C4-2B (cell line): ENCODE measurements at regions not wholly inside any gene's neighbourhood (a gene's known extent, or its start where the extent isn't known, plus 50 kb on each side); places are given as distances from the start of the nearest gene placed in this dataset.

ENCODE experiments used
- CTCF ChIP-seq: fragments of 450-650 bp; conservative IDR thresholded peaks from 2 replicates; pipeline ENCODE4 v1.5.1; 2017; ENCODE audit warnings: mild to moderate bottlenecking
- ZFX ChIP-seq: fragments of 450-650 bp; IDR thresholded peaks from 2 replicates; pipeline ENCODE4 v1.6.1; 2017

DNA sequence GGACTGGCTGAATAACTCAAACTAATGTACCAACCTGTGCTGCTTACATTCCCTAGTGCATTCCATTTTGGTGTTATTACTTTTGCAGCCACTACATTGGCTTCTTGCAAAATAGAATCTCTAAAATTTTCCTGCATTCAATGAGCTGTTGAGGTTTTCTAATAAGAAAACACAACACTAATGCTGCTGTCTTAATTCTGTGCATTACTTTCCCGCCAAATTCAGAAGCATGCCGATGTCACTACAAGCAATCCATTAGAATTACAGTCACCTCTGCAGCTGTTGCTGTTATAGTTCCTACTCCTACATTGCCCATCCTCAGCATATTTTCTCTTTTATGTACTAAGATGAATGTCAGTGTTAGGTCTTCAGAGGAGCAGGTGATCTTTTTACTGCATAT lies 359.5 kb downstream of the HACE1 start:
- TF ChIP-seq CTCF (no peak), ZFX (no peak)
